ENCODE measurements at regions not wholly inside any gene's neighbourhood (a gene's known extent, or its start where the extent isn't known, plus 50 kb on each side); places are given as distances from the start of the nearest gene placed in this dataset.

DNA sequence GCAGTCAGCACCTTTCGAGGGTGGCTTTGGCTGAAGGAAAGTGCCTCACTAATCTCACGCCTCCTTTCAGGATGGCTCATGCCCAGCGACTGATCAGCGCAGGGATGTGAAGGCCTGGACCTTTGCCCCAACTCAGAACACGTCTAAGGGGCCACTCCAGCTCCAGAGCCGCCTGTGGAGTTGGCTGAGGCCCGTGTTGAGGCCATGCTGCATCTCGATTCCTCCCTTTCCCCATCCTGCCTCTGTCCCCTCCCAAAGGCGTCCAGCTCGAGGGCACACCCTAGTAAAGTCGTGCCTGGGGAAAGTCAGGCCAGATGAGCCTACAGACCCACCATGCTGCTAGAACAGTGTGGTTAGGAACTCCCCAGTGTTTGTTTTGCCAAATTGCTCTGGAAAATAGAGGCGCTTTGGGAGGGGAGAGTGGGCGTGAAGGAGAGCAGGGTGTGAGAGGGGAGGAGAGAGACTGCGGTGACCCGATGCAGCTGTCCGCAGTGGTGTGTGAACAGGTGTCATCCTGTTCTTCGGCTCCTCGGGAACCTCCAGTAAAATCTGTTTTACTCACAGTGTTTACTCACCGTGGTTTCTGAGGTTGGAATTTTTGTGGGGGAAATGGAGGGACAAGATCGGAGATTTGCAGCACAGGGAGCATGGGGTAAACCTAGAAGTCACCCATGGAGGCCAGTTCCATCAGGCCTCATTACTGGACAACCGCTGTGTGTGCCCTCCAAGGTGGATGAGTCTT, 85.0 kb upstream of the PMEPA1 start:
- Histone ChIP-seq H3K36me3 (ENCODE audit: control insufficient read depth in 5 of 5, insufficient read depth in 5 of 5, low read length in 5 of 5) (no peaks in the 10 kb centered on the region), H3K4me3 (ENCODE audit: low read depth in 1 of 5, low read length in 5 of 5) (no peak overlapping the region), H3K4me1 (ENCODE audit: control insufficient read depth in 5 of 5, insufficient read depth in 5 of 5, low read length in 5 of 5) (peaks cover 0 to 16% (median 6%) of the 10 kb centered on the region in 5 donors), H3K27ac (ENCODE audit: low read depth, low read length) (no peak overlapping the region), H3K9ac (ENCODE audit: low read length in 5 of 5) (no peak overlapping the region), H3K9me3 (ENCODE audit: control insufficient read depth in 5 of 5, low read length in 5 of 5) (peaks cover 0 to 2% (median 0%) of the 10 kb centered on the region in 5 donors), H3K27me3 (ENCODE audit: control insufficient read depth in 5 of 5, insufficient read depth in 4 of 5, low read length in 5 of 5) (peaks cover 0 to 2% (median 0%) of the 10 kb centered on the region in 5 donors)

GRCh38 chr20:57794036-57794435, 84.2 kb upstream of the PMEPA1 start:
- no peaks in the 10 kb centered on the region for H3K36me3 ChIP-seq (ENCODE audit: control insufficient read depth in 5 of 5, insufficient read depth in 5 of 5, low read length in 5 of 5)
- peaks cover 0 to 2% (median 0%) of the 10 kb centered on the region in 5 donors for H3K9me3 ChIP-seq (ENCODE audit: control insufficient read depth in 5 of 5, low read length in 5 of 5)
- H3K4me3 ChIP-seq (ENCODE audit: low read depth in 1 of 5, low read length in 5 of 5) = no peak overlapping the region
- no peak overlapping the region for H3K9ac ChIP-seq (ENCODE audit: low read length in 5 of 5)
- no peak overlapping the region for H3K27ac ChIP-seq (ENCODE audit: low read depth, low read length)
- peaks cover 0 to 16% (median 6%) of the 10 kb centered on the region in 5 donors for H3K4me1 ChIP-seq (ENCODE audit: control insufficient read depth in 5 of 5, insufficient read depth in 5 of 5, low read length in 5 of 5)
- H3K27me3 ChIP-seq (ENCODE audit: control insufficient read depth in 5 of 5, insufficient read depth in 4 of 5, low read length in 5 of 5) = peaks cover 0 to 2% (median 0%) of the 10 kb centered on the region in 5 donors

DNA sequence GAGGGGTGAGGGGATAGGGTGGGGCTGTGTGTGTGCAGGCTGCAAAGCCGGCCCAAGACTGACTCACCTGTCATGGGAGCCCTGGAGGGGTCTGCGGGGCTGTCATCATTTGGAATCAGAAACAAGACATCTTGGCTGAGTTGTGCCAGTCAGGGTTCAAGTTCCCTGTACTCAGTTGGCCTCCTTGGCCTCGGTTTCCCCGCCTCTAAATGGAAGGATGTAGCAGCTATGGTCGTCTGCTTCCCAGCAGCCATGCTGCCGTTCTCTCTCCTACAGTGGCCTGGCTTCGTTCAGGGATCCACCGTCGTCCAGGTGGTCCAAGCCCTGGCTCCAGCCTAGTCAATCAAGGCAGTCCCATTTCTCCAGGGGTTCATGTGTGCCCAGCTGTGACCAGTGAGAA, 83.6 kb upstream of the PMEPA1 start:
- no peak overlapping the region for H3K4me3 ChIP-seq (ENCODE audit: low read depth in 1 of 5, low read length in 5 of 5)
- H3K36me3 ChIP-seq (ENCODE audit: control insufficient read depth in 5 of 5, insufficient read depth in 5 of 5, low read length in 5 of 5) = no peaks in the 10 kb centered on the region
- H3K27ac ChIP-seq (ENCODE audit: low read depth, low read length) = no peak overlapping the region
- H3K27me3 ChIP-seq (ENCODE audit: control insufficient read depth in 5 of 5, insufficient read depth in 4 of 5, low read length in 5 of 5) = peaks cover 0 to 2% (median 0%) of the 10 kb centered on the region in 5 donors
- H3K9me3 ChIP-seq (ENCODE audit: control insufficient read depth in 5 of 5, low read length in 5 of 5) = peaks cover 0 to 2% (median 0%) of the 10 kb centered on the region in 5 donors
- peaks cover 0 to 16% (median 6%) of the 10 kb centered on the region in 5 donors for H3K4me1 ChIP-seq (ENCODE audit: control insufficient read depth in 5 of 5, insufficient read depth in 5 of 5, low read length in 5 of 5)
- no peak overlapping the region for H3K9ac ChIP-seq (ENCODE audit: low read length in 5 of 5)

DNA sequence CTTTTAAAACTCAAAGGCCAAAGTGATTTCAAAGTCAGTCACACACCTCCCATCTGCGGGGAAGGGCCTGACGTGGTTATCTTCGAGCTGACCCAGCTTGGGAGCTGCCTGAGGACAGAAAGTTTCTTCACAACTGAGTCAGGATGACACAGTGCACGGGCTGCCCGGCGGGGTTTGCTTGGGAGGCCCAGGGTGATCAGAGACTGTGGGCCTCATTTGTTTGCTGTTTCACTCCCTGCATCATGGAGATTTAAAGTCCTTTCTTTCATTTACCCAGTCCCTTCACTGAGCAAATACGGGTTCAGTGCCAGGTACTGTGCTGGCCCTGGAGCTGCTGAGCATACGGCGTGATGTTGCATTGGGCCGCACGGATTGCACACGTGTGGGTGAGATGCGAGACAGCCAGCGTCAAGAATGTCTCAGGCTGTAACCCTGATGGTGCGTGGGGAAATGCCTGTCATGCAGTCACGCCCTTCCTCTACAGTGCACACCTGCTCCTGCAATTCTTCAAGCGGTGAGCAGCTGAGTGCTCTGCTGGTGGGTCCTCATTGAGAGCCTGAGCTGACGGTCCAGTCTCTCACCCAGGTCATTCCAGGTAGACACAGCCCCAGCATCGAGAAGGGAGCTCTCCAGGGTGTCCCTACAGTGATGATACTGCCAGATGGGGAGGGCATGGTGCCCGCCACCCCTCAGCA, 82.7 kb upstream of the PMEPA1 start:
- no peak overlapping the region for H3K4me3 ChIP-seq (ENCODE audit: low read depth in 1 of 5, low read length in 5 of 5)
- H3K4me1 ChIP-seq (ENCODE audit: control insufficient read depth in 5 of 5, insufficient read depth in 5 of 5, low read length in 5 of 5) = peaks cover 0 to 16% (median 6%) of the 10 kb centered on the region in 5 donors
- no peaks in the 10 kb centered on the region for H3K36me3 ChIP-seq (ENCODE audit: control insufficient read depth in 5 of 5, insufficient read depth in 5 of 5, low read length in 5 of 5)
- H3K27ac ChIP-seq (ENCODE audit: low read depth, low read length) = no peak overlapping the region
- H3K27me3 ChIP-seq (ENCODE audit: control insufficient read depth in 5 of 5, insufficient read depth in 4 of 5, low read length in 5 of 5) = peaks cover 0 to 2% (median 0%) of the 10 kb centered on the region in 5 donors
- H3K9ac ChIP-seq (ENCODE audit: low read length in 5 of 5) = no peak overlapping the region
- H3K9me3 ChIP-seq (ENCODE audit: control insufficient read depth in 5 of 5, low read length in 5 of 5) = peaks cover 0 to 2% (median 0%) of the 10 kb centered on the region in 5 donors

- Histone ChIP-seq H3K9me3 (ENCODE audit: control insufficient read depth in 5 of 5, low read length in 5 of 5) (peaks cover 0 to 2% (median 0%) of the 10 kb centered on the region in 5 donors), H3K9ac (ENCODE audit: low read length in 5 of 5) (no peak overlapping the region), H3K27ac (ENCODE audit: low read depth, low read length) (no peak overlapping the region), H3K4me3 (ENCODE audit: low read depth in 1 of 5, low read length in 5 of 5) (no peak overlapping the region), H3K4me1 (ENCODE audit: control insufficient read depth in 5 of 5, insufficient read depth in 5 of 5, low read length in 5 of 5) (peaks cover 0 to 16% (median 6%) of the 10 kb centered on the region in 5 donors), H3K27me3 (ENCODE audit: control insufficient read depth in 5 of 5, insufficient read depth in 4 of 5, low read length in 5 of 5) (peaks cover 0 to 2% (median 0%) of the 10 kb centered on the region in 5 donors), H3K36me3 (ENCODE audit: control insufficient read depth in 5 of 5, insufficient read depth in 5 of 5, low read length in 5 of 5) (no peaks in the 10 kb centered on the region)
Measured at GRCh38 chr20:57791966-57792365, 82.2 kb upstream of the PMEPA1 start.

DNA sequence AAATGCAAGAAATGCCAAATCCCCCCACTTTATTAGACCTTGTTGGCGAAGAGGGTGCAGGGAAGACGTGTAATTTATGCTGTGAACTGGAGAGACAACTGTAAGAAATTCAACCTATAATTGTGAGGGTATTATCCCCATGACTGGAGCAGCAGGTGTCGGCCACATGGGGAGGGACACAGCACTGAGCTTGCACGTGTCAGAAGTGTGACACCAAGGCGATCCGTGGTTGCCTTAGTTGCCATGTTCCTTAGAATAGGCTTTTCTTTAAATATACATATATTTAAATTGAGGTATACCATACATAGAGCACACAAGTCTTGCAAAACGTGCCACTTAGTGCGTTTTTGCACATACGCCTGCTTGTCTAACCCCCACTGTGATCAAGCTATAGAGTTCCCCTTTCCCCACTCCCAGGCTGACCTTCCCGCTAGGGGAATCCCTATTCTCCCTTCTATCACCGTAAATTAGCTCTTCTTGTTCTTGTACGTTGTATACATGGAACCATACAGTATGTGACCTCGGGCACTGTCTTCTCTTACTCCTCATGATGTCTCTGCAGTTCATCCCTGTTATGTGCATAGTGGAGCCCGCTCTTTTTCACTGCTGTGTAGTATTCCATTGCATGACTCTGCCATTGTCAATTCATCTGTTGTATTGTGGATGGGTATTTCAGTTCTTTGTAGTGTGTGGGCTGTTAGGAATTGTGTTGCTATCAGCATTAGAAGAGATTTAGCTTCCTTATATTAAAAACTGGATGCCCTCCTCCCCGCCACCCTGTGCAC, 81.6 kb upstream of the PMEPA1 start:
- no peak overlapping the region for H3K4me3 ChIP-seq (ENCODE audit: low read depth in 1 of 5, low read length in 5 of 5)

DNA sequence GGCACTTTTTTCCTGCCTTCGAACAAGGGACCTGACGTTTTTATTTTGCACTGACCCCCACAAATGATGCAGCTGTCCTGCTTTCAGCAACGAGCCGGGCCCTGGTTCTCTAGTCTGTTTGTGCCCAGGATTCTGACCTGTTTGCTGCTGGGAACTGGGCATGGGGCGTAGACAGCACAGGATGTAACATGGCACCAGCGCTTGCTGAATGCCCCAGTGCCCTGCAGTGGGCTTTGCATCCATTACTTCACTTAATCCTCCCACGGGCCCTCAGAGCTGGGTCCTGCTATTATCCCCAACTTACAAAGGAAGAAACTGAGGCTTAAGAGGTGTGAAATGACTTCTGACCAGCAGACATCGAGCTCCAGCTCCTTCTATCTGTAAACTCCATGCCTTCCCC, 80.4 kb upstream of the PMEPA1 start:
- H3K9ac ChIP-seq (ENCODE audit: low read length in 5 of 5) = no peak overlapping the region
- no peaks in the 10 kb centered on the region for H3K36me3 ChIP-seq (ENCODE audit: control insufficient read depth in 5 of 5, insufficient read depth in 5 of 5, low read length in 5 of 5)
- peaks cover 0 to 2% (median 0%) of the 10 kb centered on the region in 5 donors for H3K9me3 ChIP-seq (ENCODE audit: control insufficient read depth in 5 of 5, low read length in 5 of 5)
- peaks cover 0 to 16% (median 6%) of the 10 kb centered on the region in 5 donors for H3K4me1 ChIP-seq (ENCODE audit: control insufficient read depth in 5 of 5, insufficient read depth in 5 of 5, low read length in 5 of 5)
- peaks cover 0 to 1% (median 0%) of the 10 kb centered on the region in 5 donors for H3K27me3 ChIP-seq (ENCODE audit: control insufficient read depth in 5 of 5, insufficient read depth in 4 of 5, low read length in 5 of 5)
- H3K27ac ChIP-seq (ENCODE audit: low read depth, low read length) = no peak overlapping the region
- H3K4me3 ChIP-seq (ENCODE audit: low read depth in 1 of 5, low read length in 5 of 5) = no peak overlapping the region

More for the DNA sequence above, 81.6 kb upstream of the PMEPA1 start:
- no peak overlapping the region for H3K27ac ChIP-seq (ENCODE audit: low read depth, low read length)
- peaks cover 0 to 16% (median 6%) of the 10 kb centered on the region in 5 donors for H3K4me1 ChIP-seq (ENCODE audit: control insufficient read depth in 5 of 5, insufficient read depth in 5 of 5, low read length in 5 of 5)
- no peaks in the 10 kb centered on the region for H3K36me3 ChIP-seq (ENCODE audit: control insufficient read depth in 5 of 5, insufficient read depth in 5 of 5, low read length in 5 of 5)
- H3K27me3 ChIP-seq (ENCODE audit: control insufficient read depth in 5 of 5, insufficient read depth in 4 of 5, low read length in 5 of 5) = peaks cover 0 to 2% (median 0%) of the 10 kb centered on the region in 5 donors
- no peak overlapping the region for H3K9ac ChIP-seq (ENCODE audit: low read length in 5 of 5)
- peaks cover 0 to 2% (median 0%) of the 10 kb centered on the region in 5 donors for H3K9me3 ChIP-seq (ENCODE audit: control insufficient read depth in 5 of 5, low read length in 5 of 5)

DNA sequence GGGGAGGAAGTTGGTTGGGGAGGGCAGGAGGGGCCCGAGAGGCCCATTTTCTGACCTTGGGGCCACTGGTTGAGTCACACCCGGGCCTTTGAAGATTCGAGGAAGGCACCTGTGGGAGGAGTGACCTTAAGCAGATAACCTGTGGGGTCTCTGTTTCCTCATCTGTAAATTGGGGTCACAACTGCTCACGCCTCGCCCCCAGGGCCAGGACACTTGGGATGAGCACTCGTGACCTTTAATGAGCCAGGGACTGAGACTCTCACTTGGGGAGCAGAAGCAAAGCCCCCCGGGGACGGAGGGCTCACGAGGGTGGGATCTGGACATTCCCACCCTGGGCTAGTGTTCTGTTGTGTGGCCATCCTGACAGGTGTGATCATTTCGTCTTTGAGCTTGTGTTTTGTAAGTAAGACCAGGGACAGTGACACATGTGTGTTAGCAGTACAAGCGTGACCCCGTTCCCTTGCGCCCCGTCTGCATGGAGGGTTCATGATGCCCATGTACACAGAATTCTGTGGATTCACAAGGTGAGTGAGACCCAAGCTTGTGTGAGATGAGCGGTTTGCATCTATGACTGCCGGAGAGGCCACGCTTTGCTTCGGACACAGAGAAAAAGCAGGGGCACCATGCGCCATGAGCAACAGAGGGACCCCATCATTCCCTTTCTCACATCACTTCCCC, 79.3 kb upstream of the PMEPA1 start:
- no peak overlapping the region for H3K27ac ChIP-seq (ENCODE audit: low read depth, low read length)
- H3K9me3 ChIP-seq (ENCODE audit: control insufficient read depth in 5 of 5, low read length in 5 of 5) = peaks cover 0 to 2% (median 0%) of the 10 kb centered on the region in 5 donors
- no peaks in the 10 kb centered on the region for H3K27me3 ChIP-seq (ENCODE audit: control insufficient read depth in 5 of 5, insufficient read depth in 4 of 5, low read length in 5 of 5)
- no peak overlapping the region for H3K4me3 ChIP-seq (ENCODE audit: low read depth in 1 of 5, low read length in 5 of 5)
- peaks cover 0 to 16% (median 6%) of the 10 kb centered on the region in 5 donors for H3K4me1 ChIP-seq (ENCODE audit: control insufficient read depth in 5 of 5, insufficient read depth in 5 of 5, low read length in 5 of 5)
- H3K9ac ChIP-seq (ENCODE audit: low read length in 5 of 5) = no peak overlapping the region
- no peaks in the 10 kb centered on the region for H3K36me3 ChIP-seq (ENCODE audit: control insufficient read depth in 5 of 5, insufficient read depth in 5 of 5, low read length in 5 of 5)

DNA sequence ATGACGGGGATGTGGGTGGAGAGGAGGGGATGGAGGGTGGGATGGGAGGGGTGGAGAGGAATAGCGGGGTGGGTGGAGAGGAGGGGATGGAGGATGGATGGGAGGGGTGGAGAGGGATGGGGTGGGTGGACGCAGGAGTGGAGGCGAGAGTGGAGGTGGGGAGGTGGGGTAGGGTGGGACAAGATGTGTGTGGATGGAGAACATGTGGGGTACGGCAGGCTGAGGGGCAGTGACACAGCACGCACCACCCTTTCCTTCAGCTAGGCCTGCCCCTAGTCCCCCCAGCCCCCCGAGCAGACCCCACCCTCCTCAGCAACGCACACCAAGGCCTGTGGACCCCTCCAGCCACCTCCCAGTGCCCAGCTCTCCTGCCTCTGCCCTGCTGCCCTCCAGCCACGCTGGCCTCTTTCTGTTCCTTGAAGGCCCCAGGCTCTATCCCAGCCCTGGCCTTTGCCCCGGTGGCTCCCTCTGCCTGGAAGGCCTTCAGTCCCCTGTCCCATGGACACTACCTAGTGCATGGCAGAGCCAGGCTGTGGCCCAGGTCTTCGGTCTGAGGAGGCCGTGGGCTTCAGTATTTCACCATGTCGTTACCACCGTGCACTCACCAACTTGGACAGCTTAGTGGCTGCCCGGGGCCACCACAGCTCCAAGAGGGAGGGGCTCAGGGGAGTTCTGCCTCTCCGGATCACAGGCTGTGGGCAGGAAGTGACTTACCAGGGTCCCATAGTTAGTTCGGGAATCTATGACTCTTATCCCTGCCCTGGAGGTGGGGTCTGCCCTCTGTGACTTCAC, 78.4 kb upstream of the PMEPA1 start:
- peaks cover 0 to 1% (median 0%) of the 10 kb centered on the region in 5 donors for H3K27me3 ChIP-seq (ENCODE audit: control insufficient read depth in 5 of 5, insufficient read depth in 4 of 5, low read length in 5 of 5)
- H3K4me1 ChIP-seq (ENCODE audit: control insufficient read depth in 5 of 5, insufficient read depth in 5 of 5, low read length in 5 of 5) = peaks cover 0 to 16% (median 6%) of the 10 kb centered on the region in 5 donors
- H3K4me3 ChIP-seq (ENCODE audit: low read depth in 1 of 5, low read length in 5 of 5) = no peak overlapping the region
- H3K27ac ChIP-seq (ENCODE audit: low read depth, low read length) = no peak overlapping the region
- peaks cover 0 to 2% (median 0%) of the 10 kb centered on the region in 5 donors for H3K9me3 ChIP-seq (ENCODE audit: control insufficient read depth in 5 of 5, low read length in 5 of 5)
- no peak overlapping the region for H3K9ac ChIP-seq (ENCODE audit: low read length in 5 of 5)
- H3K36me3 ChIP-seq (ENCODE audit: control insufficient read depth in 5 of 5, insufficient read depth in 5 of 5, low read length in 5 of 5) = no peaks in the 10 kb centered on the region

All from subcutaneous abdominal adipose tissue (tissue), 5 donors.